Activated CD8-positive, alpha-beta memory T cell treated with anti-CD3 and anti-CD28 coated beads for 24 hours (primary cell): ENCODE measurements at regions not wholly inside any gene's neighbourhood (a gene's known extent, or its start where the extent isn't known, plus 50 kb on each side); places are given as distances from the start of the nearest gene placed in this dataset.

Experiments
- DNase-seq: peaks from one replicate; pipeline ENCODE4 v3.0.0-alpha.2; 2020

DNA sequence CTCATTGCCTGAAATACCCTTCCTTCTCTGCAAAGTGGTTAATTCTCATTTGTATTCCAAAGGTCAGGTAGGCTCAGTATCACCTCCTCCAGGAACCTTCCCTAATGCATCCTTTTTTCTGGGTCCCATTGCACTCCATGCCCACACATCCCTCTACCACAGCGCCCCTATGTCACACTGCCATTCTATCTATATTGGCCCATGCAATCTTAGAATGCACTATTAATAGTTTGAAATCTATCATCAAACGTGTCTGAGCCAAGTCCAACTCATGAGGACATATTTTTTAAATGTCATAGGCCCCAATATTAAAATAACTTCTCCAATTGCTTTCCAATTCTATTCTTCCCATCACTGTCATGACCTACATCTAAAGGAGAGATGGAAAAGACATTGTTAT, 495.1 kb downstream of the SOX6 start:
- DNase-seq: no peak

DNA sequence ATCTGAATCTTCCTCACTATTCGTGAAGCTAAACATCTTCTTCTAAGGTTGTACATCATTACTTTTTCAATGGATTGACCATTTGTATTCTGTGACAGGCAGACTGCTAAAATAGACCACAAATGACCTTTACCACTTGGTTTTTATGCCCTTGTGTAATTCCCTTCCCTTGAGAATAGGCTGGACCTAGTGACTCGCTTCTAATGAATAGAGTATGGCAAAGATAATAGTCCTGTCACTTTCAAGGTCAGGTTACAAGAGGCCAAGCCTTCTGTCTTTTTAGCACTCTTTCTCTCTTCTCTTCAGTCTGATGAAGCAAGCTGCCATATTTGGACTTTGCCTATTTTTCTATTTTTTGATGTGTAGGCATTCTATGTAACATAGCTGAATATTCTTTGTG, 492.9 kb downstream of the SOX6 start:
- DNase-seq: no peak

- no peak for DNase-seq
Observed at GRCh38 chr11:15864026-15864805, 492.1 kb downstream of the SOX6 start.

DNA sequence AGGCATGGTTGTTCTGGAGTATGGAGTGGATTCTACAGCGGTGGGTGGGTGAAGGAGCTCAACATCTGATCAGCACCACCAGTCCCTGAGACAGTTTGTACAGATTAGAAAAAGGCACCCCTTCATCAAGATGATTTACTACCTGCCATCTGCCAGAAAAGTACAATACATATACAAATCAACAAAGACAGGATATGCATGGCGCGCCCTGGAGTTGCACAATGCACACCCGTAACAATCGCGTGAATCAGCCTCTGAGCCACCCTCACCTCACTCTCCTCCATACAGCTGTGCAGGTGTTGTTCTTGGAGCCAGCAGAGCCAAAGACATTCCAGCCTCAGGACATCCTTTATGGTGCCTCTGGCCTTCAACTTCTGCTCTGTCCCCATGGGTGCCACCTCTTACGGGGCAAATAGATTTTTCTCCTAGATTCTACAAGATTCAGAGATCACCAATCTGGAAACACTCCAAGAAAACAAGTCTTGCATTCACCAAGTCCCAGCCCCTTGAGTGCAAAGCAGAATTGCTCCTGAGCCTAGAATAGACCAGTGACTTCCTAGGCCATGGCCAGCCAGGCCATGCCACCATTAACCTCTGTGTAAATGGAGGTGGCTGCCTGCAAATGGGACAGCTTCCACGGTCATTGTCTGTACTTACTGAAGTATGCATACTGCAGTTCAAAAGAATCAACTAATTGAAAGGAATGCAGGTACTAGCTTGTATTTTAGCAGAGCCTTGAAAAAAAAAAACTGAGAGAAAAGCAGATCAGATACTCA, 490.9 kb downstream of the SOX6 start:
- DNase-seq: no peak

DNA sequence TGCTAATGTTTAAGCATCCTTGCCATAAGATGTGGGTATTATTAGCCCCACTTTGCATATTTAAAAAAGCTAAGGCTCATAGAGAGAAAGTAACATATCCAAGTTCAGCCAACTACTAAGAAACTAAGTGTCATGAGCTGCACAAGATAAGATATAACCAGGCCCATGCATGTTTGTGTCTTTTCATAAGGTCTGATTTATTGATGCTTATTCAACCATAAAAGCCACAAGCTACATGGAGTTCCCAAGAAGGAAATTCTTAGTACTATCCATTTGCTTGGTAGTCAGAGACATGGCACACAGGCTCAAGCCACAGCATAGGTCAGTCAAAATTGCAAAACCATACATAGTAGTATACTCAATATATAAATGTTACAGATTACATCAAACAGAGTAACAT, 488.5 kb downstream of the SOX6 start:
- no peak for DNase-seq

- DNase-seq: no peak
Observed at GRCh38 chr11:15870911-15871310, 485.4 kb downstream of the SOX6 start.

DNA sequence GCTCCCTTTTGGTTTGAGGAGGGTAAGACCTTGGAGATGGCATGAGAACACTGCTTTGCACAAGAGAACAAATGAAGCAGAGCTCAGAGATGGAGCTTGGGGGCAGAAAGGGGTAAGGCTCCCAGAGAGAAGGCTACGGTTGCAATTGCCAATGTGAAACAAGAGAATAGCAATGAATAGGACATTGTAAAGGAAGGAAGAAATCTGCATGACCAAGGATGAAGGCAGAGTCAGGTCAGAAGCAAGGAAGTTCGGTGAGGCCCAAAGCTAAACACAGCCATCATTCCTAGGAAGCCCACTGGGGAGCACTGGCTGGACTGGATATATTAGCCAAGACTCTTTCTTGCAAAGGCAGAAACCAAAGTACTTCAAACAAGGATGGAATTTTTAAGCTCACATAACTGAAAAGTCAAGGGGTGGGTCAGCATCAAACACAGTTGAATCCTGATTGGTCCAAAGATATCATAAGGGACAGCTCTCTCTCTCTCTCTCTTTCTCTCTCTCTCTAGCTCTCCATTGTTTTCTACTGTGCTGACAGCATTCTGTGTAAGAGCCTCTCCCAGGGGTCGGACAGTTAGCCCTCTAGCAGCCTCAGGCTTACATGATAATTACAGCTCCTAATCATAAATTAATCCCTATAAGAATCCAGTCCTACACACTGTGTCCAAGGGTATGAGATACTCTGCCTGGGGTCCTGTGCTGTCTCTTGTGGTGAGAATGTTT, 484.3 kb downstream of the SOX6 start:
- no peak for DNase-seq

GRCh38 chr11:15873501-15873900, 482.8 kb downstream of the SOX6 start:
- DNase-seq: no peak

GRCh38 chr11:15874704-15875103, 481.6 kb downstream of the SOX6 start:
- DNase-seq: no peak

- no peak for DNase-seq
Observed at GRCh38 chr11:15875393-15875792, 481.0 kb downstream of the SOX6 start.

DNA sequence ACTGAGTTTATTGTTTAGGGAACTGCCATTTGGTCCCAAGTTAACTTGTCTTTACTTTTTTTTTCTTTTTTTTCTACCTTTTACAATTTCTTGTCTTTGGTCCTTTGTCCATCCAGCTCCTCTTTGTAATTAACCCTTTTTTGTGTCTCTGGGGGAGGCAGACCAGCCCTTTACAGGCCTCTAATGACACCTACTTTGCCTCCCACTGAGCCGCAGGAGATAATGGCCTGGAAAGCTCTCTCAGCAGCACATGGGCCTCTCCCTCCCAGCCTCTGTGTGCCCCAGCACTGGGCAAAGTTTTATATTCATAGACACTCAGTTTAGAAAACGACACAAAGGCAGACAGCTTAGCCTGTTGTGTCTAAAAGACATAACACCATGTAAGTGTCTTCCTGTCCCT, 480.4 kb downstream of the SOX6 start:
- DNase-seq: no peak

- no peak for DNase-seq
Observed at GRCh38 chr11:15878756-15879155, 477.6 kb downstream of the SOX6 start.

DNA sequence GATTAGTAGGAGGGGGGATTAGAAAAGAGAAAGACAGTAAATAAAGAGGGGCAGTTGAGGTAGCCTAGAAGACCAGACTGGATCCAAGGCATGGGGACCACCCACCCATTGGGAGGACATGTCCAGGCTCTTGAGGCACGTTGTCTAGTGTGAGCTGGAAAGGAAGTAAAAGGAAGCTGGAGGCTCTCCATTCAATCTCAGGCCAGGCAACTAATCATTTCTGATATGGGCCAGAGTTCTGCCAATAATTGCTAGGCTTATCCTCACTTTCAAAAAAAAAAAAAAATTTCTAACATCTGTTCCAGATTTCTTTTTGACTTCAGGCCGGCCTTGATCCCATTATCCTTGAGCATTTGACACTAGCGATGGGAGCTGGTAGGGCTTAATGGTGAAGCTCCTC, 476.1 kb downstream of the SOX6 start:
- DNase-seq: no peak

DNA sequence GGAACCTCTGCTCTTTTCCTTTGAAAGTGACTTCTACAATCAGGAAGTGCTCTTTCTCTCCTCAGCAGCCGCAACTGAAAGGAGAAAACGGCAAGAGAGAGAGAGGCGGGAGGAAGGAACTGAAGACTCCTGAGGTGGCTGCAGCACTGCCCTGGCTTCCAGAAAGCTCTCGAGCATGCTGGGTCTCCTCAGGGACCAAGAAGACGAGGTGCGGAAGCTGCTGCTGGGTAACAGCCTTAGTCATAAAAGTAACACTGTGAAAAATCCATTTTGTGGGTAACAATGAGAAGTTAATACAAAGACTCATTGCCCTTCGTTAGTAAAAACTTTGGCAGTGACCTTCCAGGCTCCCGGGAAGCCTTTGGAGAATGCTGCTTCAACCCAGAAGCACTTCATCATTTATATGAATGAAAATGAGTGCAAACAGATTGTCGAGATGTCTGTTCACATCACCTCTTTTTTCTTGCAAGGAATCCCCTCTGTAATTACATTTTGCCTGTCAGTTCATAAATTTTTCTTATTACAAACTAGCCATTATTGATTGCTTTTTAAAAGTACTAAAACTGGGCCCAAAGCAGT, 473.4 kb downstream of the SOX6 start:
- no peak for DNase-seq

- DNase-seq: no peak
Observed at GRCh38 chr11:15883455-15883920, 472.9 kb downstream of the SOX6 start.

DNA sequence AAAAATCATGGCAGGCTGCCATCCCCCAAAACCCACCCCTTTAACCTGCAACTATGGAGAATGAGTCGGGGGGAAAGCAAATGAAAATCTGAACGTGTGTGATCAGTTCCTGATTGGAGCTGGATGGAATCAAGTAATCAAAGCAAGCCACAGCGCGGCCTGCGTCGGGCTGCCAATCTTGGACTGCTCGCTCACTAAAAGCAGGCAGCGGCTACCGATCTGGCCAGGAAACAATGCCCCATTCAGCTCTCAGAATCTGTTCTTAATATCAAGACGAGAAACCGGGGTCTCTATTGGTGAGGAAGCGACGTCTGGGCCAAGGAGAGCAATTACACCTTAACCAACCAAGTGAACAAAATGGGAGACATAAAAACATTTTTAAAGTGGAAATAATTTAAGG, 472.2 kb downstream of the SOX6 start:
- no peak for DNase-seq

DNA sequence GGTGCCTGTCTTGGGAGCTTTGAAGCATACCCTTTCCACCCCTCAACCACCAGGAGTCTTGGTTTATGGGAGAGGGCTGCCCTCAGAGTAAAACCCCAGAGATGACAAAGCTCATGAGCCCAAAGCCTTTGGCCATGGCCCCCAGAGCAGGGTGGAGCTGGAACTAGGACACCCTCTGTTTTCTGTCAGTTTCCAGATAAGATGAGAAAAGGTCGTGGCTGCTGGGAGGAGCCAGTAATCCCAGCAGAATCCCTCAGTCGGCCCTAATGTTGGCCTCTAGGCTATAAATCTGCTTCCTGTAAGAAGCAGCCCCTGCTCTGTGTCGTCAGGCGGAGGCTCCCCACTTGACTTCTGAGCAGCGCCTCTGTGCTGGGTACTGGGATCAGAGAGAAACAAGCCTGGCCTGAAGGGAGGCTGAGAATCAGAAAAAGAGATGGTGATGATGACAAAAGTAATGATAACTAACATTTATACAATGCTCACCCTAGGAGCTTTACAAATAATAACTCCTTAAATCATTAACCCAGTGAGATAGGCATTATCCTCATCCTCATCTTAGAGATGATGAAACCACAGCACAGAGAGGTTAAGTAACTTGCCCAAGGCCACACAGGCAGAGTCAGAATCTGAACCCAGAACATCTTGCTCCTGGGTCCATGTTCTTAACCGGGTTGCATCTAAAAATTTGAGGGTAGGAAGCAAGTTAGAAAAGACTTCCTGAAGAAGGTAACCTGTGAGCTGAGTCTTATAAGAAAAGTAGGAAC, 471.4 kb downstream of the SOX6 start:
- no peak for DNase-seq

DNA sequence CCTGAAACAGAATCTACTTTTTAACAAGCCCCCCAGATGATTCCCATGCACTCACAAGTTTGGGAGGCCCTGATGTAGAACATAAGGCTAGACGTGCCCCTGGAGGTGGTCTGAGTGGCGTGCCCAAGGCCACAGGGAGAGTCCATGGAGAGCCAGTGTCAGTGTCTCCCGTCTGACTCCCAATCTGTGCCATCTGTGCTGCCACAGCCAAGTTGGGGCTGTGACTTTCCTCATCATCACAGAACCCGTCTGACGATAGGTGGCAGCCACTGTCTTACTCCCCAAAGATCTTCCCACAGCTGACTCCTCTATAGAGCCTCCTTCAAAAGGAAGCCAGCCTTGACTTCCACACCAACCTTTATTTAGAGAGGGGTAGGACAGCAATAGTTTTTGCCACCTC, 470.5 kb downstream of the SOX6 start:
- no peak for DNase-seq

DNA sequence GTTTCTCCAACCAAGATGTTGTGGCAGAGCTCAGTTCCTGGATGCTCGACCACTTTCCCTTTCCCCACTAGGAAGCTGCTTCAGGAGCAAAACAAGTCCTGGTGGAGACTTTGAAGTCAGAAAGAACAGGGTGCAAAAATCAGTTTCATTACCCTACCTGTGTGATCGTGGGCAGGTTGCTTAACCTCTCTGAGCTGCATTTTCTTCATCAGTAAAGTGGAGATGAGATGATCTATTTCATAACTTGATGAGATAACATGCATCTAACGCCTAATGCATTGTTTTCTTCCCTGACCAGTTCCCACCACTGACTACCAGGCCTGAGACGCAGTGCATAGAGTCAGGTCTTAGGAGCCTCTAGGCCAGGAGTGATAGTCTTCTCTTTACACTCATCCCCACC, 470.0 kb downstream of the SOX6 start:
- no peak for DNase-seq

- no peak for DNase-seq
Observed at GRCh38 chr11:15886866-15887265, 469.5 kb downstream of the SOX6 start.

GRCh38 chr11:15888556-15889345, 467.6 kb downstream of the SOX6 start:
- no peak for DNase-seq
